Endodermal cell (in vitro differentiated cells): ENCODE measurements at regions not wholly inside any gene's neighbourhood (a gene's known extent, or its start where the extent isn't known, plus 50 kb on each side); places are given as distances from the start of the nearest gene placed in this dataset.

ENCODE experiments used
- DNase-seq: peaks from one replicate; pipeline ENCODE4 v3.0.0-alpha.2; 2017
- H3K27ac ChIP-seq: 2 replicates; pipeline ENCODE4 v1.5.1; 2013; ENCODE audit warnings: mild to moderate bottlenecking, low read depth, low read length, moderate library complexity
- H3K27me3 ChIP-seq: 2 replicates; pipeline ENCODE4 v1.6.1; 2013; ENCODE audit warnings: mild to moderate bottlenecking, low read length, moderate library complexity; ENCODE audit not compliant: insufficient read depth, control insufficient read depth, poor library complexity, severe bottlenecking
- H3K36me3 ChIP-seq: 2 replicates; pipeline ENCODE4 v1.7.0; 2013; ENCODE audit warnings: mild to moderate bottlenecking, low read length, moderate library complexity; ENCODE audit not compliant: control insufficient read depth, insufficient read depth
- H3K4me1 ChIP-seq: one replicate; pipeline ENCODE4 v1.7.0; 2013; ENCODE audit warnings: low read length; ENCODE audit not compliant: control insufficient read depth, insufficient read depth
- H3K4me3 ChIP-seq: 2 replicates; pipeline ENCODE4 v1.5.1; 2013; ENCODE audit warnings: mild to moderate bottlenecking, low read length, moderate library complexity
- H3K9ac ChIP-seq: 2 replicates; pipeline ENCODE4 v1.6.1; 2013; ENCODE audit warnings: mild to moderate bottlenecking, low read length, moderate library complexity; ENCODE audit not compliant: poor library complexity, severe bottlenecking; ENCODE audit errors: extremely low read depth
- H3K9me3 ChIP-seq: 2 replicates; pipeline ENCODE4 v1.6.1; 2013; ENCODE audit warnings: mild to moderate bottlenecking, low read length, moderate library complexity; ENCODE audit not compliant: control insufficient read depth
- H3K27ac Mint-ChIP-seq: 2 replicates; pipeline ENCODE4 v1.8.0; 2020; ENCODE audit warnings: mixed read lengths
- H3K27me3 Mint-ChIP-seq: 2 replicates; pipeline ENCODE4 v1.8.0; 2021; ENCODE audit warnings: mild to moderate bottlenecking, mixed read lengths; ENCODE audit not compliant: insufficient read depth
- H3K36me3 Mint-ChIP-seq: 2 replicates; pipeline ENCODE4 v1.8.0; 2020; ENCODE audit warnings: low read depth, mixed read lengths
- H3K4me1 Mint-ChIP-seq: 2 replicates; pipeline ENCODE4 v1.8.0; 2020; ENCODE audit warnings: mixed read lengths
- H3K4me3 Mint-ChIP-seq: 2 replicates; pipeline ENCODE4 v1.8.0; 2020; ENCODE audit warnings: mild to moderate bottlenecking, moderate library complexity, mixed read lengths
- H3K9me3 Mint-ChIP-seq: 2 replicates; pipeline ENCODE4 v1.8.0; 2020; ENCODE audit warnings: mild to moderate bottlenecking, mixed read lengths
- CTCF ChIP-seq: fragments of 200-600 bp; sonication (generic); conservative IDR thresholded peaks from 2 replicates; pipeline ENCODE4 v1.5.0; 2021; ENCODE audit warnings: antibody characterized with exemption, mild to moderate bottlenecking
- WGBS, 2 experiments: methylation state at CpG; one replicate each; pipeline versions ENCODE4 v1.1.5 to v1.1.7; 2013; ENCODE audit warnings: missing lambda C conversion rate in 2 of 2, mixed read lengths in 1 of 2; ENCODE audit not compliant: insufficient coverage in 1 of 2, insufficient read length in 1 of 2; 5-methylcytosine and 5-hydroxymethylcytosine counted together

DNA sequence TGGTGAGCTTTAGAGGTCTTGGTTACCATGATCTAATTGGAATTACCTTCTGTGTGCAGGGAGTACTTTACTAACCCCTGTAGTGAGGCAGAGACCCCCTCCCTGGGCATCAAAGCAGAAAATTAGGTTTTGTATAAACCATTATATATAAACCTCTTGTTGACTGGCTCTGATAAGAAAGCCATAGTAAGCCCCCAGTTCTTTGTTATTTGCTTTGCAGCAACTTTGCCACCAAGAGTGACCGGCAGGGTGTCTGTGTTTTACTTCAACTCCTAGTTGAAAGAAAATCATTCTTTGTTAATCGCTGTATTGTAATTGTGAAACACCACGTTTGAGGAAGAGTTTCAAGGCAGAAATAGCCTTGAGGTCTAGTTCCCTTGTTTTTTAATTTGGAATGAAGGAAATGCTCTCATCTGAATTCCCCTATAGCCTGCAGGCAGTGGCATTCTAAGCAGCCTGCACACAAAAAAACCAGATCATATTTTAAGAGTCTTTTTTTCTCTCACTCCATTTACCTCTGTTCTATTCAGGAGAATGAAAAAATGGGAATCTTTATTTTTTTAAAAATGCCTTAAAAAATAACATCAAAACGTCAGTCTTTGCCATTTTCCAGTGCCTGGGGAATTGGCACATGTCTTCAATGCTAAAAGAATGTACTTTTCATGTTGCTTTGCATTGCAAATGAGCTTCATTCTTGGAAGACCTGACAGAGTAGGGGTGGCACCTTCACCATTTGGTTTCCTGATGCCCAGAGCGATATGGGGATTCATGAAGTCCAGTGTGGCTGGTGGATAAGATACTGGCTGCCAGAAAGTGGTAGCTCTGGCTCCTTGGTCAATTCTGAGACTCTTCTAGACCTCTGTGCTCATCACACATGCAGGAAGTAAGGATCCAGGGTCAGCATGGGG is 338.1 kb downstream of the SLC4A3 start:
- no peaks in the 10 kb centered on the region for H3K36me3 Mint-ChIP-seq
- H3K27me3 Mint-ChIP-seq, result peaks cover 4% of the 10 kb centered on the region
- H3K4me1 Mint-ChIP-seq, result peaks cover 52% of the 10 kb centered on the region
- Histone ChIP-seq H3K4me3 (no peak overlapping the region), H3K4me1 (peaks cover 19% of the 10 kb centered on the region), H3K27me3 (no peaks in the 10 kb centered on the region), H3K36me3 (no peaks in the 10 kb centered on the region), H3K9me3 (no peaks in the 10 kb centered on the region), H3K9ac (no peak overlapping the region), H3K27ac (no peak overlapping the region)
- H3K9me3 Mint-ChIP-seq, result no peaks in the 10 kb centered on the region
- WGBS, 2 experiments, result 18 to 26% methylated on average over 4 to 5 of the region's 5 CpGs
- H3K27ac Mint-ChIP-seq, result peak overlapping the region; percentile 49
- peak; percentile 57 for TF ChIP-seq CTCF
- no peak overlapping the region for H3K4me3 Mint-ChIP-seq
- peak; percentile 74 for DNase-seq

GRCh38 chr2:219967247-219968245 is 340.1 kb downstream of the SLC4A3 start:
- no peak overlapping the region for H3K27ac Mint-ChIP-seq
- peaks cover 19% of the 10 kb centered on the region for H3K4me1 ChIP-seq
- H3K4me3 Mint-ChIP-seq, result no peak overlapping the region
- peaks cover 3% of the 10 kb centered on the region for H3K27me3 Mint-ChIP-seq
- TF ChIP-seq CTCF, result no peak
- H3K27me3 ChIP-seq, result no peaks in the 10 kb centered on the region
- H3K36me3 Mint-ChIP-seq, result no peaks in the 10 kb centered on the region
- 74 to 77% methylated on average over 3 to 8 of the region's 8 CpGs for WGBS, 2 experiments
- no peak for DNase-seq
- no peak overlapping the region for H3K4me3 ChIP-seq
- H3K4me1 Mint-ChIP-seq, result peaks cover 40% of the 10 kb centered on the region
- no peaks in the 10 kb centered on the region for H3K9me3 Mint-ChIP-seq
- H3K9me3 ChIP-seq, result no peaks in the 10 kb centered on the region
- no peak overlapping the region for H3K9ac ChIP-seq
- H3K27ac ChIP-seq, result peak overlapping the region; percentile 64
- no peaks in the 10 kb centered on the region for H3K36me3 ChIP-seq

GRCh38 chr2:219968685-219969345 is 341.4 kb downstream of the SLC4A3 start:
- Mint-ChIP-seq H3K9me3 (no peaks in the 10 kb centered on the region), H3K27me3 (peaks cover 3% of the 10 kb centered on the region), H3K4me3 (no peak overlapping the region), H3K4me1 (peaks cover 28% of the 10 kb centered on the region), H3K36me3 (no peaks in the 10 kb centered on the region), H3K27ac (no peak overlapping the region)
- Histone ChIP-seq H3K4me3 (no peak overlapping the region), H3K9ac (no peak overlapping the region), H3K4me1 (peaks cover 19% of the 10 kb centered on the region), H3K9me3 (no peaks in the 10 kb centered on the region), H3K27ac (no peak overlapping the region), H3K27me3 (no peaks in the 10 kb centered on the region), H3K36me3 (no peaks in the 10 kb centered on the region)
- TF ChIP-seq CTCF, result no peak
- WGBS, 2 experiments, result 89 to 92% methylated on average over 4 to 6 of the region's 6 CpGs
- no peak for DNase-seq
